ENCODE measurements at regions not wholly inside any gene's neighbourhood (a gene's known extent, or its start where the extent isn't known, plus 50 kb on each side); places are given as distances from the start of the nearest gene placed in this dataset.

GRCh38 chr12:65537978-65538377, 259.5 kb downstream of the MSRB3 start:
- no peak for TF ChIP-seq CTCF (IDR thresholded peaks at IDR 0.05)
- TF ChIP-seq POLR2A (IDR thresholded peaks at IDR 0.05): no peak
